Posterior vena cava (tissue), 2 donors: ENCODE measurements at regions not wholly inside any gene's neighbourhood (a gene's known extent, or its start where the extent isn't known, plus 50 kb on each side); places are given as distances from the start of the nearest gene placed in this dataset.
"Not testable (repeated sequence)": the region's sequence is repeated elsewhere in the genome, so short reads cannot be mapped to it uniquely, and the experiment has no call there.

Experiments
- DNase-seq: peaks from one replicate; pipeline ENCODE4 v3.0.0-alpha.2; 2020; ENCODE audit warnings: low spot score
- intact Hi-C, 2 donors: fragments of 100-400 bp; cut with DNase I; formaldehyde crosslinking; loops; one replicate each; pipeline versions ENCODE4 v1.14.1 to v1.14.2; 2022 to 2023
- donor health status: DM: yes; HTN: yes; CAD: no.
- donor health status: DM: yes; HTN: yes; CAD: no.

- DNase-seq: no peak
- intact Hi-C loops: no loop called here
Measured at GRCh38 chr2:144625226-144625625, 105.3 kb upstream of the ZEB2 start.

DNA sequence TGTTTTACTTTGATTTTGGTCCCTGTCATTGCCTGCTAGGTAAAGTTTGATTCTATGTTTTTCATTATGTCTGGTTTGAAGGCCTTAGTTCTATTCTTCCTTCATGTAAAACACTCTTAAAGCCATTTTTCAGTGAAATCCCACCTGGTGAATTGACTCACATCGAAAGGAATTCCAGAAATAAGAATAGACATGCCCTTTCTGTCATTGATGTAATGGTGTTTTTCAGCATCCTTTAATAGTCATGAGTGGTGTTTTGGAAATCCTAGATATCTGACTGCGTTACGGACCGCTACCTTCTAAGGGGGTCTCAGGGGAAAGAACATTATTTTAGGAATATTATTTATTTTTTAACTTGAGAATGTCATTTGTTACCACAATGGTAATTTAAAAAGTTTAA lies 104.5 kb upstream of the ZEB2 start:
- intact Hi-C loops: no loop called here
- no peak for DNase-seq

GRCh38 chr2:144622373-144622772 lies 102.5 kb upstream of the ZEB2 start:
- DNase-seq, intact Hi-C loops: not testable (repeated sequence)

GRCh38 chr2:144621266-144621665 lies 101.3 kb upstream of the ZEB2 start:
- intact Hi-C loops: no loop called here
- no peak for DNase-seq

- intact Hi-C loops: no loop called here
- no peak for DNase-seq
Measured at GRCh38 chr2:144619760-144620159, 99.8 kb upstream of the ZEB2 start.

GRCh38 chr2:144617171-144617570 lies 97.3 kb upstream of the ZEB2 start:
- intact Hi-C loops: not testable (repeated sequence)

GRCh38 chr2:144615866-144616565 lies 96.1 kb upstream of the ZEB2 start:
- no peak for DNase-seq
- intact Hi-C loops: no loop called here

More at GRCh38 chr2:144617171-144617570, 97.3 kb upstream of the ZEB2 start:
- DNase-seq: not testable (repeated sequence)

- peak; percentile 78 for DNase-seq
- intact Hi-C loops: no loop called here
Measured at GRCh38 chr2:144607891-144608521, 88.1 kb upstream of the ZEB2 start.

DNA sequence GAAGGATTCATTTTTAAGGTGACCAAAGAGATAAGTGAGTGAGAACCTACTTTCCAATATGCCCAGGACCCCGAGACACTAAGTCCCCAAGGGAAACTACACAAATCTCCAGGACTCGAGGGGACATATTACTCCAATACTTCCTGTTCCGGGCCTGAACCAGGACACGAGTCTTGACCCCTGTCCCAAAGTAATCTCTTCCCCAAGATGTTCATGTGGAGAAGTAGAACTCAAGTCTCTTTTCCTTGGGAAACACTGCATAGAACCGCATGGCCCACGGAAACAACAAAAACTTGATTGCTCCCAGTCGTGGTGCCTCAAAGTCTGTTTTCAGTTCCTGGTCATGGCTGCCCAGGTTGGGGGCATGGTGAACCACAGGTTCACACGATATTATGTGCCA lies 87.2 kb upstream of the ZEB2 start:
- intact Hi-C loops: no loop called here
- no peak for DNase-seq

DNA sequence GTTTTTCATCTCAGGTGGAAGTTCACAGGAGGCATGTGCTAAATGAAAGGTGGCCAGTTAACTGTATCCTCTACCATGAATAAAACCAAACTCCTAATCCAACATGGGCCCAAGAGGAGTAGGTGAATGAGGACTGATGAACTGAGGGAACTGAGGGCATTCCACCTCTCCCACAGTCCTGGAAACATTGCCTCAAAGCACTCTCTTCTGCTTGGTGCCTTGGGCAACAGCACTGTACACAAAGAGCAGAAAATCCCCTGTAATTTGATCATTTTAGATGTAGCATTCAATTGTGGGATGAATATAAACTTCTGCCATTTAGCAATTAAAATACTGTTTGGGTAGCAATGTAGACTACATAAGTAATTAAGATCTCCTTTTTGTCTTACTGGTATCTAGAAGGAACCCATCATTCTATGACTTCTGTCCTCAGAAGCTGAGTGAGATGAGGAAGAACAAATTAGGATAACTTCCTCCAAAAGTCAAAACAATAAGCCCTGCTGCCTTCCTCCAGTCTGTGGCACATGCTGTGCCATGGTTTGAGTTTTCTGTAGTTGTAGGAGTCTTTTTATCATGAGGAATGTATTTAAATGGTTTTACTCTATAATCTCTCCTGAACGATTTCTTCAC lies 86.7 kb upstream of the ZEB2 start:
- DNase-seq: no peak
- intact Hi-C loops: no loop called here

DNA sequence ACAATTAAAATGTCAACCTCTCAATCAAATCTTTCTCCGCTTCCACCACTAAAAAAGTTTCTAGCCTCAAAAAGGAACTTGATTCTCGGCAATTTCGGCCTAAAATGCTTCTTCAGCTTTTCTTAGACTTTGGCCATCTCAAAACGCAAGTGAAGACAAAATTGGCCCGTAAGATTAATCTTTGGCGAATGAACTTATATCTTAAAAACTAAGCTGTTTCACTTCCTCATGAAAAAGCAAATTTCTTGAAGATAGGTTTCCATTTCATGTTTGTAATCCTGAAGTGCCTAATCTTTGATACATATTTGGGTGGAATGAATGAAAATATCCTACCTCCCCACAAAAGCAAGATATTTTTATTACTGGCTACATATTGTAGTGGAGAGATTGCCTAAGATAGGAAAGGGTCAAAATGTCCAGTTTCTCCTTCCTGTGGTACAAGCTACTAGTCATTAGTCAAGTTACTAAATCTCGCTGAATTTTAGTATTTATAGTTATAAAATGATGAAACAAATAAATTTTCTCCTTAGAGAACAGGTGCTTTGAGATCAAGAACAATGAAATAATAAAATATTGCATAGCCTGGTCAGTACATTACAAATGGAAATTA lies 85.4 kb upstream of the ZEB2 start:
- intact Hi-C loops: no loop called here
- DNase-seq: no peak

- intact Hi-C loops: no loop called here
Measured at GRCh38 chr2:144603334-144603733, 83.4 kb upstream of the ZEB2 start.

GRCh38 chr2:144598906-144599305 lies 79.0 kb upstream of the ZEB2 start:
- DNase-seq: no peak
- intact Hi-C loops: no loop called here

More at GRCh38 chr2:144603334-144603733, 83.4 kb upstream of the ZEB2 start:
- no peak for DNase-seq

DNA sequence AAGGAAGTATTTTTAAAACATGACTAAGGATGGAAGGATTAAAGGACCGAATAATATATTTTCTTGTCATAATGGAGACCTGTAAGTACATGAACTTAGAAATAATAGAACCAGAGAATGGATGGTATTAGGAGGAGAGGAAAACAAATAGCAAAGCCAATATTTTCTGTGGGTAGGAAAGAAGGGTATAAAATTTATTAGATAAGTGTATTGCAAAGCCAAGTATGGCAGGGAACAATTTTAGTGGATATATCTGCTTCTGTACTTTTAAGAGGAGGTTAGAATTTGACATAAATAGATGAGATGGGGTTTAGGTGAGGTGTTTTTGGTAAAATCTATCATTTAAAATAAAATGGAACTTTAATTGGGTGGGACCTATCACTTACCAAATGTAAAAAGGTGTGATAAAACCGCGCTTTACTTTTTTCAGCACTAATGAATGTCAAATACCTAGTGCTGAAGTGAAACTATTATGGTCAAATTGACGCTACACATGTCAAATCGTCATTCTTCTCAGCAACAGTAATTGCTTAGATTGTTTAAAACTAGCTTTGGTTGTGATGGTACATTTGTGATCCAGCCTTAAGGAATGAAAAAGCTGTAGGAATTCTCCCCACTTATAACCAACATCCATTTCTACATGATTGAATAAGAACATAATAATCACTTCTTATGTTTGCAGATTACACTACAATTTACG lies 78.1 kb upstream of the ZEB2 start:
- intact Hi-C loops: no loop called here

DNA sequence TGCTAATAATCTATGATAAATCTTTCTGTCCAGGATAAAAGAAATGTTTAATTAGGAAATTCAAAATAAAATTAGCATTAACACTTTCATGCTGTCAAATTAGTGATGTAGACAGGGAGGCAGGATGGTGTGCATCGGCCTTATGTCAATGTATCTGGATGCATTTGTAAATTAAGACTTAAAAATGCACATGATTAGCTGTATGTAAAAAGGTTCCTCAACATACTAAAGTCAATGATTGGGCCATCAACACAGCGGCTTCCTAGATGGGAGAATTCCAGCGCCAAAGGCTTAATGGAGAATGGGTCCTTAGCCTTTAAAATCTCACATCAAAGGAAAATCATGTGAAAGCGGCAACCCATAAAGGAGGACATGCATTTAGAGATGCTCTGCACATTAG lies 77.5 kb upstream of the ZEB2 start:
- DNase-seq: no peak
- intact Hi-C loops: no loop called here

More for the DNA sequence above, 78.1 kb upstream of the ZEB2 start:
- no peak for DNase-seq

GRCh38 chr2:144596073-144596871 lies 76.4 kb upstream of the ZEB2 start:
- no peak for DNase-seq
- intact Hi-C loops: no loop called here

DNA sequence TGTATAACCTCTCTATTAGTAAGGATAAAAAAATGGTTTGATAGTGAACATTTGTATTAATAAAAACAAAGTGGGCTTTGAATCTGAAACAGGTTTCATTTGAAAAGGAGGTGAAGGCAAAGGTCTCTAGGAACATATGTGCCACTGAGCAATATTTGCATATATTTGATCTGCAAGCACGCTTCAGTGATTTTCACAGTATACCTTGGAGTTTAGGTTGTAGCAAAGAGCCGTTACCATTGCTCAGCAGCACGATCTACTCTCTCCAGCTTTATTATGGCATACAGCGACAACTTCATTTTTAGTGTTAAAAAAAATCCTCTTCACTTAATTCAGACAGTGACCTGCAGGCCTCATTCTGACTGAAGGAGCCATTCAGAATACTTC lies 75.8 kb upstream of the ZEB2 start:
- intact Hi-C loops: no loop called here
- DNase-seq: no peak

- intact Hi-C loops: no loop called here
Measured at GRCh38 chr2:144595279-144595678, 75.4 kb upstream of the ZEB2 start.

GRCh38 chr2:144593803-144594202 lies 73.9 kb upstream of the ZEB2 start:
- DNase-seq: no peak
- intact Hi-C loops: no loop called here

More at GRCh38 chr2:144595279-144595678, 75.4 kb upstream of the ZEB2 start:
- no peak for DNase-seq
